ENCODE measurements at regions not wholly inside any gene's neighbourhood (a gene's known extent, or its start where the extent isn't known, plus 50 kb on each side); places are given as distances from the start of the nearest gene placed in this dataset.

DNA sequence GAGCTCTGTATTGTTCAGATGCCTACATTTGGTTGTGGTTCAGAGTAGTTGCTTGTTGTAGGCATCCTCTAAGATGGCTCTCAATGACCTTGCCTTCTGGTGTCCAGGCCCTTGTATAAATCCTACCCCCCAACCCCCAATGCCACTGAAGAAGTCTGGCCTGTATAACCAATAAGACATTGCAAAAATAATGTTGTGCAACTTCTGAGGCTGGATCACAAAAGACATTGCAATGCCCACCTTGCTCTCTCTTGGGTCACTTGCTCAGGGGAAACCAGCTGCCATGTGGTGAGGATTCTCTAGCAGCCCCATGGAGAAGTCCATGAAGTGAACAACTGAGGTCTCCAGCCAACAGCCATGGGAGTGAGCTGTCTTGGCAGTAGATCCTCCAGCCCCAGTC is 234.0 kb upstream of the TBX3 start:
- Mint-ChIP-seq H3K27ac (no peak overlapping the region), H3K9me3 (peaks cover 2 to 13% of the 10 kb centered on the region in 2 donors), H3K36me3 (peaks cover 0 to 6% of the 10 kb centered on the region in 2 donors)
- ATAC-seq, result no peak
- DNase-seq (ENCODE audit: low spot score in 2 of 2), result no peak

DNA sequence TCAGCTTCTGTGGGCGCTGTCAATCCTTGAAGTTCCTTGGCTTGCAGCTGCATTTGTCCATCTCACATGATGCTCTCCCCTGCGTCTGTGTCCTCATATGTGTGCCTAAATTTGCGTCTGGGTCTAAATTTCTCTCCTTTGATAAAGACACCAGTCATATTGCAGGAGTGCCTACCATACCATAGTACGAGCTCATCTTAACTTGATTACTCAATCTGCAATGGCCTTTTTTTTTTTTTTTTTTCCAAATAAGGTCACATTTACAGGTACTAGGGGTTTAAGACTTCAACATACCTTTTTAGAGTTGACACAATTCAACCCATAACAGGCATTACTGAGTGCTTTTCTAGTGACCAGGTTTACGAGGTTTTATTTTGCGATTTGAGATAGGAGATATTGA is 233.3 kb upstream of the TBX3 start:
- no peak for ATAC-seq
- Mint-ChIP-seq H3K9me3 (peaks cover 5 to 15% of the 10 kb centered on the region in 2 donors), H3K27ac (no peak overlapping the region), H3K36me3 (peaks cover 0 to 6% of the 10 kb centered on the region in 2 donors)
- no peak for DNase-seq (ENCODE audit: low spot score in 2 of 2)

DNA sequence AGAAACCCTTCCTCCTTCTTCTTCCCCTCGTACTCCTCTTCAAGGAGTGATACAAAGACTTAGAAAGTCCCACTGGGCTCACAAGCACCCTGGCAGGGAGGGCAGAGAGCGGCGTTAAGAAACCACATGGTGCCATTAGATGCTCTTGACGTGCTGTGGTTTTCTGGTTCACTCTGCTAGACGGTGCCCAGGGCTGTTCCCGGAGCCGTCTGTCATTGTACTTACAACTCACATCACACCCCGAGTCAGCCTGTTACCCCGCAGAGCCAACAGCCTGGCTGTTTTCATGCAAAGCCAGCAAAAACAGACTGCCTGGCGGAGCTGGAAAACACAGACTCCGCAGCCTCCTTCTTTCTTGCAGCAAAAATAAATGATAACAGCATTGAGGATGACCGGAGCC is 232.6 kb upstream of the TBX3 start:
- ATAC-seq (no peak), DNase-seq (ENCODE audit: low spot score in 2 of 2) (no peak)
- Mint-ChIP-seq H3K27ac (no peak overlapping the region), H3K36me3 (peaks cover 0 to 12% of the 10 kb centered on the region in 2 donors), H3K9me3 (peaks cover 5 to 15% of the 10 kb centered on the region in 2 donors)

DNA sequence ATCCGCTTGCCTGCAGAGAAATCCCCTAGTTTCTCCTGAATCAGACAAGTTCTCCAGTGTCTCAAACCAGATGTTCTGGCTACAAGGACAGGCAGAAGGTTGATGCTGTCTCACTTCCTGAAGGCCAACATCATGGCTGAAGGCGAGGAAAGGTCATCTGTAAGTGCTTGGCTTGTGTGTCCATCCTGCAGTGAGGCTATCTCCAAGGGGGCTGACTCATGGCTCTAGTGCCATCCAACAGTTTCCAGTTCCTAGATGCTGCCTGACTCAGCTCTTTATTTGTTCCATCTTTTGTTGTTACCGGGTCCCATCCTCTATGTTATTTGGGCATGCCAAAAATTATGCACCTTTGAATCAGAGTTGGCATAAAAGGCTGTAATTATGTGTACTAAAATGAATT is 232.1 kb upstream of the TBX3 start:
- peaks cover 5 to 15% of the 10 kb centered on the region in 2 donors for H3K9me3 Mint-ChIP-seq
- ATAC-seq, result no peak
- peaks cover 0 to 17% of the 10 kb centered on the region in 2 donors for H3K36me3 Mint-ChIP-seq
- DNase-seq (ENCODE audit: low spot score in 2 of 2), result no peak
- no peak overlapping the region for H3K27ac Mint-ChIP-seq

DNA sequence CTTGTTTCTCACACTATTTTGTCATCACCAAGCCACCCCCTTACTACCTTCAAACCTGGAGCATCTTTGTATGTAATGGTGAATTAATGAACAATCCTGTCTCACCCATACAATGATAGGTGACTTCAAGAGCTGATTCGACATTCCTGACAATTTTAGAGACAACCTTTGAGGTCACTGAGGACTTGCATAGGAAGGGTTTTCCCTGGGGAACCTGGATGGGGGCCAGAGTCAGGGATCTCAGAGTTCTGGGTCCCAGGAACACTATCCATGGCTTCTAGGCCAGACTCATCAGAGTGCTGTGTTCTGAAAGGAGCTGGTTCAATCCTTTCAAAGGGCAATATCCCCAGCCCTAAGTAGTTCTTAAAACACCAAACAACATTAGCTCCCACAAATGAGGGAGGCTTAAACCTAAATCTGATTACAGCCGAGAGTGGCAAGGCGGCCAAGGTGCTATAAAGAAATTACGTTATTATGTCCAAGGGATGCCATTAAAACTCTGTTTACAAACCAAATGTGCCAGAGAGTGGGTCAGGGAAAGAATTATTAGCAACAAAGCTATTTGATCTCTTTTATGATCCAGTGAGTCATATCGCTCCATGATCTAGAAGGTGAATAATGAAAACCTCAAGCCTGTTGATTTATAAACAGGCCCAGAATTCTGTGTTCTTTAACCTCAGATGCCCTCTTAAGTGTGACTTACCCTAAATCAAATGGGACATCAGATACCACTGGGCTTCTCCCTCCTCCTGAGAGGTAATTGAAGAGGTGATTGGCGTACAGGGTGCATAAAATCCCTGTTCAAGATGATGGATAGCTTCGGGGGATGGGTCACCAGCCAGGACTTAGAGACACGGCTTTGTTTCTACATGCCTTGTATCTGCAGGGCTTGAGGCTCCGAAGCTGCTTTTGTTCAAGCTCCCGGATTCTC is 230.2 kb upstream of the TBX3 start:
- Mint-ChIP-seq H3K36me3 (peaks cover 0 to 23% of the 10 kb centered on the region in 2 donors), H3K27ac (no peak overlapping the region), H3K9me3 (peaks cover 12 to 24% of the 10 kb centered on the region in 2 donors)
- no peak for DNase-seq (ENCODE audit: low spot score in 2 of 2)
- no peak for ATAC-seq

DNA sequence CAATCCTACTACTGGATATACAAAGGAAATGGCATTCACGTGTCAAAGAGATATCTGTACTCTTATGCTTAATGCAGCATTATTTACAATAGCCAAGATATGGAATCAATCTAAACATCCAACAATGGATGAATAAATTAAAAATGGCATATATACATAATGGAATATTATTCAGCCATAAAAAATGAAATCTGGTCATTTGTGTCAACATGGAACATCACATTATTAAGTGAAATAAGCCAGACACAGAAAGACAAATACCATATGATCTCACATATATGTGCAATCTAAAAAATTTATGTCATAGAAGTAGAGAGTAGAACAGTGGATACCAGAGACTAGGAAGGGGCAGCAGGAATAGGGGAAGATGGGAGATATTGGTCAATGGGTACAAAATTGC is 228.8 kb upstream of the TBX3 start:
- DNase-seq (ENCODE audit: low spot score in 2 of 2) (no peak), ATAC-seq (no peak)
- peaks cover 15 to 21% of the 10 kb centered on the region in 2 donors for H3K9me3 Mint-ChIP-seq
- no peak overlapping the region for H3K27ac Mint-ChIP-seq
- peaks cover 0 to 23% of the 10 kb centered on the region in 2 donors for H3K36me3 Mint-ChIP-seq

DNA sequence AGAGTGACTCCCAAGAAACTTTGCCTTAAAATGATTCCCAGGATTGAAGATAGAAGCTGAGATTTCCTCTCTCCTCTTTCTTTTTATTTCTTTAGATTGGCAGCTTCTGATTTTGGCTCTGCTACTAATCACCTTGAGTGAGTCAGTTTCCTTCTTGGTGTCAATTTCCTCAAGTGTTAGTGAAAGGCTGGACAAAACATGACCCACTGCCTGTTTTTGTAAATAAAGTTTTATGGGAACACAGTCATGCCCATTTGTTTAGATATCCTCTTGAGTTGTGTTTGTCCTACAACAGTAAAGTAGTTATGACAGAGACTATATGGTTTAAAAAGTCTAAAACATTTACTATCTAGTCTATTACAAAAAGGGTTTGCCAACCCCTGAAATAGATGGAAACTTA is 227.2 kb upstream of the TBX3 start:
- H3K27ac Mint-ChIP-seq, result no peak overlapping the region
- no peak for DNase-seq (ENCODE audit: low spot score in 2 of 2)
- H3K36me3 Mint-ChIP-seq, result peaks cover 0 to 16% of the 10 kb centered on the region in 2 donors

DNA sequence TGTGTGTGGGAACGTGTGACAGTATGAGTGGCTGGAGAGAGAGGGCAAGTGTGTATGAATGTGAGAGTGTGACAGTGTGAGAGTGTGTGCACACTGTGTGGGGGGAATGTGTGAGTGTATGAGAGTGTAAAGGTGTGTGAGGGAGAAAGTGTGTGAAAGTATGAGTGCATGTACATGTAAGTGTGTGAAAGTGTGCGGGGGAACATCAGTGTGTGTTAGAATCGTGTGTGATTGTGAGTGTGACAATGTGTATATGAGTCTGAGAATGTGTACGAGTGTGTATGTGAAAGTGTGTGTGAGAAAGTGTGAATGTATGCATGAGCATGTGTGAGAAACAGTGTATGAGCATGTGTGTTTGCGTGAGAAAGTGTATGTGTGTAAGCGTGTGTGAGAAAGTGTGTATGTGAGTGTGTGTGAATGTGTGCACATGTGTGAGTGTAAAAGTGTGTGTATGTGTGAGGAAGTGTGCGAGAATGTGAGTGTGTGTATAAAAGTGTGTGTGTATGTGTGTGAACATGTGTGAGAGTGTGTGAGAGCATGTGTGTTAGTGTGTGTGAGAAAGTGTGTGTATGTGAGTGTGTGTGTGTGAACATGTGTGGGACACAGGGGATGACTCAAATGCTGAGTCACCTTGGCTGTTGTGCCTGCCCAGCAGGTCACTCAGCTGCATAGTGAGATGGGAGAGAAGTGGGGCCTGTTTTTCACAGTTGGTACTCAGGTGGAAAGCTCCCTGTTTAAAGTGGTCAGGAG is 220.5 kb upstream of the TBX3 start:
- Mint-ChIP-seq H3K9me3 (peaks cover 3 to 4% of the 10 kb centered on the region in 2 donors), H3K27ac (no peak overlapping the region), H3K36me3 (peaks cover 0 to 2% of the 10 kb centered on the region in 2 donors)
- ATAC-seq, result no peak
- no peak for DNase-seq (ENCODE audit: low spot score in 2 of 2)

More for the DNA sequence above, 227.2 kb upstream of the TBX3 start:
- ATAC-seq, result no peak
- H3K9me3 Mint-ChIP-seq, result peaks cover 14 to 15% of the 10 kb centered on the region in 2 donors

DNA sequence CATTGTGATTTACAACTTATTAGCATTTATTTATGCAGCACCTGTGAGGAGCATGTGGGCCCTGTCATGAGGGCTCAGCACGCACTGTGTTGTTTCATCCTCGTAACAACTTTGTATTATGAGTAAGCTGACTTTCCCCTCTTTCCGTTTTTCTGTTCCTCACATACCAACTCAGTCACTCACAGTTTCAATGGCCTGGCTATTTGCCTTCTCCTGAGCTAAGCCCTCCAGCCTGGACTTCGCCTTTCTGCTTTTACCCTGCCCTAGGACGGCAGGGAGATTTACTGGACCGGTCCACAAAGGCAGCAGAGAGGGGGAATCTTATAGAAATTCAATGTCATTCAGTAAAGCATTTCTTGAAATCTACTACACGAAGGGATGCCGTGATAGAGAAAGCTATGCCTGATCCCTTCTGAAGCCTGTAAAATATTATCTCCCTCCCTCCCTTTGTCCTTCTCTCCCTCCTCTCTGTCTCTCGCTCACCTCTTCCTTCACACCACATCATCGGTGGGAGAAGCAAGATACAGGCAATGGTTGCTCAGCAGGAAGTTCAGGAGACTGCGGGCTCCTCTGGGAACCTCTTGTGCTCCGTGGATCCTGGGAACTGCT is 219.2 kb upstream of the TBX3 start:
- Mint-ChIP-seq H3K36me3 (no peaks in the 10 kb centered on the region), H3K27ac (no peak overlapping the region), H3K9me3 (peaks cover 5 to 7% of the 10 kb centered on the region in 2 donors)
- ATAC-seq, result no peak
- DNase-seq (ENCODE audit: low spot score in 2 of 2), result no peak

DNA sequence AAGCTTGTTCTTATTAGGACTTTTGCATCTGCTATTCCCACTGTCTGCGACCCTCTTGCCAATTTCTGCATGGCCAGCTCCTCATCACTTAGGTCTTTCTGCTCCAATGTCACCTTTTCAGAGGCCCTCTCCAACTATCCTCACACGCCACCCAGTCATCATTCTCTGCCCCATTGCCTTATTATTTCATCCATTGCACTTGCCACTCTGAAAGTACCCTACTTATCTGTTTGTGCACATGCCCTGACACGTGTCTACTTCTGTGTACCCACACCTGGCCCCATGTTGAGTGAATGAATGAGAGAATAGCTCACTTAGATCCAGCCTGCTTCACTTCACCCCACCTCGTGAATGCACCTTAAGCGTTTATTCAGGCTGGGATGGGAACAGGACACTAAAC is 218.7 kb upstream of the TBX3 start:
- Mint-ChIP-seq H3K9me3 (peaks cover 4 to 5% of the 10 kb centered on the region in 2 donors), H3K36me3 (no peaks in the 10 kb centered on the region), H3K27ac (no peak overlapping the region)
- DNase-seq (ENCODE audit: low spot score in 2 of 2) (no peak), ATAC-seq (no peak)

DNA sequence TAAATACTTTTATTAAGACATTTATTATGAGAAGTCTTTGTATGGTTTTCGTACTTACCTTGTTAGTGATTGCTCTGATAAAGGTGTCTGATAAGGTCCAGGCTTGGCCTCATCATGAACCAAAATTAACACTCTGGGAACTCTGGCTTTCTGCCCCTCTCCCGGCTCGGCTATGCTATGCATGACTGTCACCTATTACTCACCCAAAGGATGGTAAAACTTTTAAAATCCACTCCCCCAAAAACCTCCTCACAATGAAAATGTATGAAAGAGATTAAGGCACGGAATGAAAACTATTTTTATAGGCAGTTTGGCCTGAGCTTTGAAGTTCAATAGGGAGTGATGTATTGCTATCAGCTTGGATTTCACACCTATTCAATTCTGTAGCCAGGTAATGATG is 217.3 kb upstream of the TBX3 start:
- Mint-ChIP-seq H3K27ac (no peak overlapping the region), H3K36me3 (no peaks in the 10 kb centered on the region), H3K9me3 (peaks cover 4 to 9% of the 10 kb centered on the region in 2 donors)
- ATAC-seq (no peak), DNase-seq (ENCODE audit: low spot score in 2 of 2) (no peak)

DNA sequence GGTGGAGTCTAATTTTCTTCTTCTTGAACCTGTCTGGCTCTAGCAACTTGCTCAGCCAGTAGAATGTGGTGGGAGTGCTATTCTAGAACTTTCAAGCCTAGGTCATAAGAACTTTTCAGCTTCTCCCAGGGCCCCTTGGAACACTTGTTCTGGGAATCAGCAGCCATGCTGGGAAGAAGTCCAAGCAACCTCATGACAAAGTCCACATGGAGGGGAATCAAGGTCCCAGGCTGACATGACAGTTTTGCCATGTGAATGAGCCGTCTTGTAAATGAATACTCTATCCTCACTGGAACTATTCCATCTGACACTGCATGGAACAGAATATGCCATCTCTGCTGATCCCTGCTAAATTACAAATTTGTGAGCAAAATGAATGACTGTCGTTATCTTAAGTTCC is 214.2 kb upstream of the TBX3 start:
- H3K9me3 Mint-ChIP-seq, result peaks cover 4 to 16% of the 10 kb centered on the region in 2 donors
- no peak overlapping the region for H3K27ac Mint-ChIP-seq
- ATAC-seq (no peak), DNase-seq (ENCODE audit: low spot score in 2 of 2) (no peak)
- peaks cover 0 to under 1% of the 10 kb centered on the region in 2 donors for H3K36me3 Mint-ChIP-seq

DNA sequence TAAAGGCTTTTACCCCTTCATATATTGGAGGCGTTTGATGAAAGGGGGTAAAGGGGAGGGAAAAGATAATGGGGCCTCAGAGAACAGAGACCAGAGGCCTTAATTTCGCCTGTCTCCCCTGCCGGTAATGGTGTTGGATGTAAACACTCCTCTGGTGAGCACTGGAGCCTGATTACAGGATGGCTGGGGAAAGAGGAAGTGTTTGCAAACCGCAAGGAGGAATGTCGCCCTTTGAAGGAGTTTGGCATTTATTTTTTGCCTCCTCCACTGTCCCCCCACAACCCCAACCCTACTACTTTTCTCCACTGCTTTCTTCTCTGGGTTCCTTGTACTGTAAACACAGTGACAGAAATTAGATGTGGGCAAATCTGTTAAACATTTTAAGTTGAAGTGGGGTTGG is 211.9 kb upstream of the TBX3 start:
- no peak overlapping the region for H3K27ac Mint-ChIP-seq
- ATAC-seq (no peak), DNase-seq (ENCODE audit: low spot score in 2 of 2) (no peak)
- peaks cover 0 to 4% of the 10 kb centered on the region in 2 donors for H3K36me3 Mint-ChIP-seq
- peaks cover 12 to 20% of the 10 kb centered on the region in 2 donors for H3K9me3 Mint-ChIP-seq

DNA sequence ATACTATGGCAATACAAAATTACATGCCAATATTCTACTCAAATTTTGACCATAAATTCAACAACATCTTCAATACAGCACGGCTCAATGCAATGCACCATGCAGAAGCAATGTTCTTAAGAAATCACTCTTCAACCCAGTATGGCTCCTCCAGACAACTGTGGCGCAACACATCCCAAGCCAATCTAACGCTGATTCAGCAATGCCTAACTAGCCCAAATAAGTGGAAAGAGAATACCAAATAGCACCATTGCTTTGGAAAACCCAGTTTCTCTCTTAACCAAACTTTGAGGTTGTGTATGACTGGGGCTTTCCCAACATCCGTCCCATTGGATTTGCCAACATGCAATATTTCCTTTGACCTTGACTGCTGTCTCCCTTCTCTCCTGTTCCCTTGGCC is 211.1 kb upstream of the TBX3 start:
- peaks cover 12 to 20% of the 10 kb centered on the region in 2 donors for H3K9me3 Mint-ChIP-seq
- ATAC-seq, result no peak
- H3K36me3 Mint-ChIP-seq, result peaks cover 0 to 4% of the 10 kb centered on the region in 2 donors
- DNase-seq (ENCODE audit: low spot score in 2 of 2), result no peak
- no peak overlapping the region for H3K27ac Mint-ChIP-seq

DNA sequence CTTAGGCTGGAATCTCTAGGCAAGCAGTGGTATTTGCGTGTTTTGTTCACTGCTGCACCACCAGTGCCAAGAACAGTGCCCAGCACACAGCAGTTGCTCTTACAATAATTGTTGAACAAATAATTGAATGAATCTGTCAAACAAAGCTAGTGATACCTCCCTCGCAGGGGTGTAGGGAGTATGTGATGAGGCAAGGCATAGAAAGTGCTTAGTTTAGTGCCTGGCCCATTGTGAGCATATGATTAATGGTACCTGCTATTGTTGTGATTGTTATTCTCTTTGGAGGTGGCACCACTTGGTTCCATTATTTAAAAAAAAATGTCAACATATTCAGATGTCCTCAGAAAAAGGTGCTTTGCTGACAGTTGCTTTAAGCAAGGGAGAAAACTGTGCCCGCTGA is 210.1 kb upstream of the TBX3 start:
- no peak for DNase-seq (ENCODE audit: low spot score in 2 of 2)
- H3K36me3 Mint-ChIP-seq, result peaks cover 0 to 4% of the 10 kb centered on the region in 2 donors
- H3K9me3 Mint-ChIP-seq, result peaks cover 12 to 14% of the 10 kb centered on the region in 2 donors
- no peak for ATAC-seq
- no peak overlapping the region for H3K27ac Mint-ChIP-seq

DNA sequence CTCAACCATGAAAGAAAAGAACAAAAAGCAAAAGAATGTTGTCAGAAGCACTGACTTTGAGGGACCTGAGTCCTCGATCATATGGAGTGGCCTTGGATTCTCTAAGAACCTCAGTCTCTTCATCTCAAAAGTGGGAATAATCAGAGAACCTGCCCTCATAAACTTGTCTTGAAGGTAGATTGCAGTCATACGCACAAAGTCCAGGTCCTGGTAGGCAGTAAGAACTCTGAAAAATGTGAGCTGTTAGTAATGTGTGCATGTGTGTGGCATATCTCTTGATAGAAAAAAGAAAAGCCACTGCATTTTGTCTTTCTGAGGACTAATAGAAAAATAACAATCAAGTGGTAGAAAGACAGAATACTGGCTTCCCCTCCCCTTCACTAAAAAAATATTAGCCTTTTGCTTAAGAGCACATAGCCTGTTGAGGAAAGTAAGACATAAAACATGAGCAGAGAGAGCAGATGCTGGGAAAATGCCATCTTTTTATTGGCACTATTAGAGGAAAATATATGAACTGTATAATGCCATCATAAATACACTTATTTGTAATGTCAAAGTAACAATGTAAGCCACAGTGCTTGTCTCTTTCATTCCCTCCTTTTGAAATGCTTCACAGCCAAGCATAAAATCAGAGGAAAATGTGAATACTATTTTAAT is 205.1 kb upstream of the TBX3 start:
- no peak for ATAC-seq
- peaks cover 7 to 8% of the 10 kb centered on the region in 2 donors for H3K9me3 Mint-ChIP-seq
- DNase-seq (ENCODE audit: low spot score in 2 of 2), result no peak
- H3K27ac Mint-ChIP-seq, result no peak overlapping the region
- peaks cover 0 to 8% of the 10 kb centered on the region in 2 donors for H3K36me3 Mint-ChIP-seq

Data from activated naive CD4-positive, alpha-beta T cell treated with anti-CD3 and anti-CD28 coated beads, Interleukin-2, amount 50 U/mL, for 72 hours (primary cell).